Adrenal gland (tissue), 9 donors: ENCODE measurements at regions not wholly inside any gene's neighbourhood (a gene's known extent, or its start where the extent isn't known, plus 50 kb on each side); places are given as distances from the start of the nearest gene placed in this dataset.
"Not testable (repeated sequence)": the region's sequence is repeated elsewhere in the genome, so short reads cannot be mapped to it uniquely, and the experiment has no call there.

Source experiments
- DNase-seq, 7 donors: peaks; one replicate each; pipeline ENCODE4 v3.0.0-alpha.2; 2019 to 2020
- H3K27ac ChIP-seq, 5 donors: fragments of 200-600 bp; sonication (generic) in 4 of 5; 1 replicate in 3 of 5; 2 replicates in 2 of 5; pipeline versions ENCODE4 v1.5.1 to v1.8.0; 2016 to 2020; ENCODE audit warnings: mild to moderate bottlenecking in 1 of 5
- H3K27me3 ChIP-seq: fragments of 200-600 bp; 2 replicates; pipeline ENCODE4 v1.8.0; 2021
- H3K36me3 ChIP-seq, 2 donors: fragments of 200-600 bp; replicated peaks in 1 of 2; 1 replicate in 1 of 2; 2 replicates in 1 of 2; pipeline versions ENCODE4 v1.5.1 to v1.8.0; 2018 to 2022
- H3K4me1 ChIP-seq, 2 donors: fragments of 200-600 bp; replicated peaks in 1 of 2; 1 replicate in 1 of 2; 2 replicates in 1 of 2; pipeline versions ENCODE4 v1.5.1 to v1.8.0; 2018 to 2021
- H3K4me3 ChIP-seq, 4 donors: fragments of 200-600 bp; sonication (generic) in 3 of 4; one replicate each; pipeline ENCODE4 v1.5.1; 2016 to 2018
- H3K9me3 ChIP-seq, 3 donors: fragments of 200-600 bp; sonication (generic) in 1 of 3; replicated peaks in 1 of 3; 1 replicate in 2 of 3; 2 replicates in 1 of 3; pipeline versions ENCODE4 v1.5.1 to v1.8.0; 2016 to 2021
- CTCF ChIP-seq, 6 experiments: fragments of 450-650 bp in 4 of 6; fragments of 200-600 bp in 2 of 6; sonication (generic) in 1 of 6; IDR thresholded peaks; 1 replicate in 5 of 6; 2 replicates in 1 of 6; pipeline versions ENCODE4 v1.5.1 to v1.8.0; 2016 to 2021; ENCODE audit warnings: antibody characterized with exemption in 6 of 6, mild to moderate bottlenecking in 2 of 6, moderate library complexity in 1 of 6
- POLR2A ChIP-seq, 2 donors: fragments of 450-650 bp; IDR thresholded peaks; one replicate each; pipeline ENCODE4 v1.6.1; 2017; ENCODE audit warnings: antibody characterized with exemption in 2 of 2, mild to moderate bottlenecking in 2 of 2, moderate library complexity in 1 of 2
- WGBS, 4 donors: extraction: QIAGEN DNeasy Blood & Tissue Kit in 2 of 4; methylation state at CpG; one replicate each; pipeline versions ENCODE4 v1.1.5 to v1.1.7; 2013 to 2017; 5-methylcytosine and 5-hydroxymethylcytosine counted together
- intact Hi-C, 2 donors: fragments of 100-400 bp; cut with DNase I; formaldehyde crosslinking; loops; one replicate each; pipeline versions ENCODE4 v1.14.1 to v1.15.0; 2022 to 2023
- donor health status: healthy with polysubstance abuse.
- donor health status: Bipolar disorder and iron deficiency.
- donor health status: DM: yes; HTN: yes; CAD: no.
- donor health status: DM: no; HTN: no; CAD: no.
- donor health status: DM: no; HTN: no; CAD: no.

- H3K4me1 ChIP-seq = peaks cover 0 to 14% of the 10 kb centered on the region in 2 donors
- H3K9me3 ChIP-seq, H3K36me3 ChIP-seq, H3K4me3 ChIP-seq, intact Hi-C loops, H3K27ac ChIP-seq, DNase-seq: not testable (repeated sequence)
- H3K27me3 ChIP-seq = peaks cover 12% of the 10 kb centered on the region
- 24 to 35% (median 32%) methylated on average over 5 of the region's 5 CpGs for WGBS, 4 donors
These were observed 146.8 kb downstream of the PPIAL4G start for GRCh38 chr1:148336121-148336918.

- H3K4me3 ChIP-seq = peak overlapping the region in 3 of 4 donors; percentile 41 to 86 (median 50)
- TF ChIP-seq CTCF (IDR thresholded peaks at IDR 0.05) = no peak
- TF ChIP-seq POLR2A (IDR thresholded peaks at IDR 0.05) = peak; percentile 54 to 60
- peak; percentile 66 to 87 (median 79) for DNase-seq
- WGBS, 4 donors = 0 to 1% (median 1%) methylated on average over 30 to 33 of the region's 33 CpGs
- no peaks in the 10 kb centered on the region for H3K36me3 ChIP-seq
- intact Hi-C loops = no loop called here
- peak overlapping the region in 3 of 5 donors; percentile 17 to 81 (median 17) for H3K27ac ChIP-seq
- peaks cover 20% of the 10 kb centered on the region for H3K27me3 ChIP-seq
- no peaks in the 10 kb centered on the region for H3K9me3 ChIP-seq
- H3K4me1 ChIP-seq = peaks cover 0 to 14% of the 10 kb centered on the region in 2 donors
These were observed 148.6 kb downstream of the PPIAL4G start for GRCh38 chr1:148334339-148335130.

GRCh38 chr1:148333875-148334338, 149.2 kb downstream of the PPIAL4G start:
- Histone ChIP-seq H3K4me1 (peaks cover 0 to 14% of the 10 kb centered on the region in 2 donors), H3K27me3 (peaks cover 26% of the 10 kb centered on the region), H3K27ac (peak overlapping the region in 1 of 5 donors; percentile 17), H3K4me3 (peak overlapping the region in 2 of 4 donors; percentile 41 to 50), H3K9me3 (no peaks in the 10 kb centered on the region), H3K36me3 (no peaks in the 10 kb centered on the region)
- intact Hi-C loops = no loop called here
- TF ChIP-seq POLR2A (IDR thresholded peaks at IDR 0.05) (no peak), CTCF (IDR thresholded peaks at IDR 0.05) (no peak)
- 10 to 26% (median 14%) methylated on average over 15 to 18 of the region's 18 CpGs for WGBS, 4 donors
- no peak for DNase-seq

- intact Hi-C loops = no loop called here
- no peak overlapping the region for H3K4me3 ChIP-seq
- H3K27me3 ChIP-seq = peaks cover 32% of the 10 kb centered on the region
These were observed 154.2 kb downstream of the PPIAL4G start for GRCh38 chr1:148328884-148329283.

GRCh38 chr1:148325031-148325430, 158.1 kb downstream of the PPIAL4G start:
- H3K36me3 ChIP-seq, H3K4me3 ChIP-seq, intact Hi-C loops, H3K4me1 ChIP-seq, H3K9me3 ChIP-seq, DNase-seq, H3K27ac ChIP-seq: not testable (repeated sequence)
- H3K27me3 ChIP-seq = peaks cover 17% of the 10 kb centered on the region
- WGBS, 4 donors = 83 to 95% (median 92%) methylated on average over 17 of the region's 17 CpGs

More at GRCh38 chr1:148328884-148329283, 154.2 kb downstream of the PPIAL4G start:
- 23 to 49% (median 32%) methylated on average over 26 of the region's 26 CpGs for WGBS, 4 donors
- H3K4me1 ChIP-seq = peaks cover 0 to 2% of the 10 kb centered on the region in 2 donors
- TF ChIP-seq POLR2A (IDR thresholded peaks at IDR 0.05) (no peak), CTCF (IDR thresholded peaks at IDR 0.05) (no peak)
- H3K9me3 ChIP-seq = no peaks in the 10 kb centered on the region
- DNase-seq = no peak
- H3K27ac ChIP-seq = no peak overlapping the region
- H3K36me3 ChIP-seq = no peaks in the 10 kb centered on the region

- H3K4me1 ChIP-seq, H3K9me3 ChIP-seq, intact Hi-C loops, H3K4me3 ChIP-seq, DNase-seq, H3K36me3 ChIP-seq, H3K27ac ChIP-seq: not testable (repeated sequence)
- peaks cover 14% of the 10 kb centered on the region for H3K27me3 ChIP-seq
- 87 to 95% (median 92%) methylated on average over 5 of the region's 5 CpGs for WGBS, 4 donors
These were observed 158.6 kb downstream of the PPIAL4G start for GRCh38 chr1:148324465-148324864.

- H3K27ac ChIP-seq, DNase-seq, H3K36me3 ChIP-seq, H3K4me1 ChIP-seq, H3K9me3 ChIP-seq, intact Hi-C loops, H3K4me3 ChIP-seq: not testable (repeated sequence)
- H3K27me3 ChIP-seq = peaks cover 46% of the 10 kb centered on the region
- 83 to 90% (median 87%) methylated on average over 2 of the region's 2 CpGs for WGBS, 4 donors
These were observed 163.0 kb downstream of the PPIAL4G start for GRCh38 chr1:148320079-148320478.
